GM12875 (cell line): ENCODE measurements at regions not wholly inside any gene's neighbourhood (a gene's known extent, or its start where the extent isn't known, plus 50 kb on each side); places are given as distances from the start of the nearest gene placed in this dataset.
"Not testable (repeated sequence)": the region's sequence is repeated elsewhere in the genome, so short reads cannot be mapped to it uniquely, and the experiment has no call there.

Experiments
- H3K4me3 ChIP-seq: one replicate; pipeline ENCODE4 v1.5.1; 2011; ENCODE audit warnings: low read depth, low read length, control low read depth
- CTCF ChIP-seq: IDR thresholded peaks from 2 replicates; pipeline ENCODE4 v1.5.1; 2011; ENCODE audit warnings: low read depth, mild to moderate bottlenecking, control low read depth, inconsistent platforms, low read length, moderate library complexity, borderline replicate concordance; ENCODE audit not compliant: insufficient read depth

- TF ChIP-seq CTCF, result no peak
Observed at GRCh38 chr2:185274718-185275484, 463.7 kb upstream of the FSIP2 start.

GRCh38 chr2:185275979-185276378, 462.6 kb upstream of the FSIP2 start:
- not testable (repeated sequence) for H3K4me3 ChIP-seq

More at GRCh38 chr2:185274718-185275484, 463.7 kb upstream of the FSIP2 start:
- no peak overlapping the region for H3K4me3 ChIP-seq

GRCh38 chr2:185278761-185279160, 459.8 kb upstream of the FSIP2 start:
- no peak for TF ChIP-seq CTCF
- H3K4me3 ChIP-seq, result no peak overlapping the region

- H3K4me3 ChIP-seq, result no peak overlapping the region
- no peak for TF ChIP-seq CTCF
Observed at GRCh38 chr2:185279999-185280398, 458.6 kb upstream of the FSIP2 start.

- no peak for TF ChIP-seq CTCF
- no peak overlapping the region for H3K4me3 ChIP-seq
Observed at GRCh38 chr2:185284696-185285095, 453.9 kb upstream of the FSIP2 start.

GRCh38 chr2:185290012-185290411, 448.6 kb upstream of the FSIP2 start:
- not testable (repeated sequence) for H3K4me3 ChIP-seq

GRCh38 chr2:185291035-185291647, 447.5 kb upstream of the FSIP2 start:
- H3K4me3 ChIP-seq, result no peak overlapping the region
- peak; percentile 83 for TF ChIP-seq CTCF

GRCh38 chr2:185299867-185300266, 438.7 kb upstream of the FSIP2 start:
- TF ChIP-seq CTCF, result no peak
- H3K4me3 ChIP-seq, result no peak overlapping the region
